ENCODE measurements at regions not wholly inside any gene's neighbourhood (a gene's known extent, or its start where the extent isn't known, plus 50 kb on each side); places are given as distances from the start of the nearest gene placed in this dataset.

GRCh38 chr22:47848184-47848920, 1085.9 kb downstream of the TBC1D22A start:
- no peak overlapping the region for H3K4me3 ChIP-seq (ENCODE audit: low read depth, low read length)
- in situ Hi-C loops (cut with HindIII; ENCODE audit: low sequenced_read_pairs), result loop anchor here (25.0 kb wide), 1 partner anchor 1011 kb away; no protein-coding TSS in a partner anchor
- TF ChIP-seq CTCF (IDR thresholded peaks at IDR 0.05; ENCODE audit: low read depth, low read length, missing control alignments), result no peak
- DNase-seq (ENCODE audit: low read depth), result no peak

- in situ Hi-C loops (cut with HindIII; ENCODE audit: low sequenced_read_pairs), result loop anchor here (25.0 kb wide), 1 partner anchor 1010 kb away; no protein-coding TSS in a partner anchor
- no peak for TF ChIP-seq CTCF (IDR thresholded peaks at IDR 0.05; ENCODE audit: low read depth, low read length, missing control alignments)
- no peak overlapping the region for H3K4me3 ChIP-seq (ENCODE audit: low read depth, low read length)
- DNase-seq (ENCODE audit: low read depth), result no peak
These were observed 1084.9 kb downstream of the TBC1D22A start for GRCh38 chr22:47847131-47847890.

DNA sequence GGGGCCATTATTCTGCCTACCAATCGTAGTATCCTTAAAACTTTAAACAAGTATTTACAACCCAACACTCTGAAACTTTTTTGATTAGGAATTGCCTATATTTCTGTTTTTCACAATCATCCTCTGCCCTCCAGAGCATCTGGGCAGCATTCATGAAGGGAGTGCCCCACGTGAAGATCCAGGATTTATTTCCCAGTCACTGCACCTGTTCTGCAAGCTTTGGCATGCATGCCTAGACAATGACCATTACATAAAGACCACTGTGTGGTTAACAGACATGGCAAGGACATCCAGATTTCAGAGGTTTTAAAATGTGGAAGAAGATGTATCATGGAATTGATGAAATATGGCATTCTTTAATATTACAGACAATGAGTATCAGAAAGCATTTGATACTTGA, 1083.8 kb downstream of the TBC1D22A start:
- no peak for TF ChIP-seq CTCF (IDR thresholded peaks at IDR 0.05; ENCODE audit: low read depth, low read length, missing control alignments)
- DNase-seq (ENCODE audit: low read depth), result no peak
- in situ Hi-C loops (cut with HindIII; ENCODE audit: low sequenced_read_pairs), result loop anchor here (25.0 kb wide), 1 partner anchor 1009 kb away; no protein-coding TSS in a partner anchor
- H3K4me3 ChIP-seq (ENCODE audit: low read depth, low read length), result no peak overlapping the region

DNA sequence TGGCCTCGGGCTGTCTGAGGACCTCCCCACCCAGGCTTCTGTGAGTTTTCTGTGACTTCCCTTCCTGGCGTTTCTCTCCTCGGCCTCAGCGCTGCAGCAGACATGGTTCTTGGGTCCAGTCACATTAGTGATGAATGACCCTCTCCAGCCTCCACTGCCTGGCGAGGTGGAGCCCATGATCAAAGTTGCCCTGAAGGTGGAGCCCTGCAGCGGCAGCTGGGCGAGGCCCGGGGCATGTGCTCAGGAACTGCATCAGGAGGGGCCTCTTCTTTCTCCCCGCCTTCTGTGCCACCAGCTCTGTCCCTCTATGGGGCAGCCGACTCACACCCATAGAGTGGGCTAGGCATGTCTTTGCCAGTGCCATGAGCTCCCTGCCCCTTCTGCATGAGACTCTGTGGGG, 1079.7 kb downstream of the TBC1D22A start:
- in situ Hi-C loops (cut with HindIII; ENCODE audit: low sequenced_read_pairs), result loop anchor here (25.0 kb wide), 1 partner anchor 1005 kb away; no protein-coding TSS in a partner anchor
- H3K4me3 ChIP-seq (ENCODE audit: low read depth, low read length), result no peak overlapping the region
- TF ChIP-seq CTCF (IDR thresholded peaks at IDR 0.05; ENCODE audit: low read depth, low read length, missing control alignments), result no peak
- DNase-seq (ENCODE audit: low read depth), result no peak

DNA sequence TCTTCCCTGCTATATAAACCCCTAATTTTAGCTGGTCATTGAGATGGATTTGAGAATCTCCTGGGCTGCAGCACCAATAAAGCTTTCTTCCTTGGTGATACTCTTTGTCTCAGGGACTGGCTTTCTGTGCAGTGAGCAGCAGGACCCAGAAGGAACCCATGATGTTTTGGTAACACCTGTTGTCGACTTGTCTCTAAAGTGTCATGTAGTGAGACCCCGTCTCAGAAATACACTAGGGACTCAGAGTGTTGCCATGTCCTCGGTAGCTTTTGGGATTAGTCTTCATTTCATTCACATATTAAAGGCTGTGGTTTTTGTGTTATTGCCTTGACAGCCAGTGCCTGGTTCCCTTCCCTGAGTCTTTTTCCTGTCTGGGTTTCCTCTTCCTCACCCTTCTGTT, 1078.7 kb downstream of the TBC1D22A start:
- TF ChIP-seq CTCF (IDR thresholded peaks at IDR 0.05; ENCODE audit: low read depth, low read length, missing control alignments), result no peak
- no peak overlapping the region for H3K4me3 ChIP-seq (ENCODE audit: low read depth, low read length)
- in situ Hi-C loops (cut with HindIII; ENCODE audit: low sequenced_read_pairs), result loop anchor here (25.0 kb wide), 1 partner anchor 1004 kb away; no protein-coding TSS in a partner anchor
- no peak for DNase-seq (ENCODE audit: low read depth)

- H3K4me3 ChIP-seq (ENCODE audit: low read depth, low read length), result no peak overlapping the region
- in situ Hi-C loops (cut with HindIII; ENCODE audit: low sequenced_read_pairs), result loop anchor here (25.0 kb wide), 1 partner anchor 1002 kb away; no protein-coding TSS in a partner anchor
- no peak for TF ChIP-seq CTCF (IDR thresholded peaks at IDR 0.05; ENCODE audit: low read depth, low read length, missing control alignments)
- no peak for DNase-seq (ENCODE audit: low read depth)
These were observed 1077.3 kb downstream of the TBC1D22A start for GRCh38 chr22:47839595-47840227.
